CD4-positive, alpha-beta T cell (primary cell): ENCODE measurements at regions not wholly inside any gene's neighbourhood (a gene's known extent, or its start where the extent isn't known, plus 50 kb on each side); places are given as distances from the start of the nearest gene placed in this dataset.

Experiments
- ATAC-seq: fragments of 200-7000 bp; cut with Tn5 transposase; one replicate; pipeline ENCODE4 v1.10.0; 2022; ENCODE audit warnings: mild to moderate bottlenecking; ENCODE audit not compliant: poor library complexity
- CTCF ChIA-PET: fragments of 350-600 bp; sonication (Branson Sonifier 250); formaldehyde crosslinking; loops from one replicate; lab custom pipeline; 2021; ENCODE audit warnings: antibody characterized with exemption, inconsistent platforms; lab: Charles Lee
- POLR2A ChIA-PET: fragments of 350-600 bp; sonication (Branson Sonifier 250); formaldehyde crosslinking; loops from one replicate; lab custom pipeline; 2021; ENCODE audit warnings: antibody characterized with exemption, inconsistent platforms; lab: Charles Lee
- DNase-seq, 14 experiments: peaks; one replicate each; pipeline ENCODE4 v3.0.0-alpha.2; 2013 to 2020; ENCODE audit warnings: mixed read lengths in 2 of 14
- H3K27ac ChIP-seq, 2 donors: one replicate each; pipeline versions ENCODE4 v1.5.1 to v1.7.0; 2013; ENCODE audit warnings: low read length in 2 of 2, low read depth in 1 of 2, mild to moderate bottlenecking in 1 of 2
- H3K27me3 ChIP-seq, 2 experiments: 1 replicate in 1 of 2; 2 replicates in 1 of 2; pipeline versions ENCODE4 v1.6.1 to v1.7.0; 2013; ENCODE audit warnings: low read length in 2 of 2, control low read depth in 1 of 2, mild to moderate bottlenecking in 1 of 2, moderate library complexity in 1 of 2; ENCODE audit not compliant: insufficient read depth in 2 of 2, control insufficient read depth in 1 of 2
- H3K36me3 ChIP-seq: one replicate; pipeline ENCODE4 v1.6.1; 2013; ENCODE audit warnings: low read length, control low read depth; ENCODE audit not compliant: insufficient read depth
- H3K4me1 ChIP-seq: one replicate; pipeline ENCODE4 v1.6.1; 2013; ENCODE audit warnings: low read length, control low read depth; ENCODE audit not compliant: insufficient read depth
- H3K4me3 ChIP-seq: one replicate; pipeline ENCODE4 v1.5.1; 2013; ENCODE audit warnings: mild to moderate bottlenecking, low read length, moderate library complexity
- H3K9me3 ChIP-seq, 2 experiments: 1 replicate in 1 of 2; 2 replicates in 1 of 2; pipeline versions ENCODE4 v1.6.1 to v1.7.0; 2013; ENCODE audit warnings: low read length in 2 of 2, mild to moderate bottlenecking in 2 of 2, control low read depth in 1 of 2, moderate library complexity in 1 of 2; ENCODE audit not compliant: control insufficient read depth in 1 of 2, insufficient read depth in 1 of 2
- H3K27ac Mint-ChIP-seq: one replicate; pipeline ENCODE4 v1.8.0; 2020; ENCODE audit warnings: mixed read lengths
- H3K27me3 Mint-ChIP-seq: one replicate; pipeline ENCODE4 v1.8.0; 2021; ENCODE audit warnings: mixed read lengths
- H3K36me3 Mint-ChIP-seq: one replicate; pipeline ENCODE4 v1.8.0; 2021; ENCODE audit warnings: low read depth, mixed read lengths
- H3K4me1 Mint-ChIP-seq: one replicate; pipeline ENCODE4 v1.8.0; 2021; ENCODE audit warnings: low read depth, mixed read lengths
- H3K4me3 Mint-ChIP-seq: one replicate; pipeline ENCODE4 v1.8.0; 2020; ENCODE audit warnings: mild to moderate bottlenecking, mixed read lengths
- H3K9me3 Mint-ChIP-seq: one replicate; pipeline ENCODE4 v1.8.0; 2020; ENCODE audit warnings: mixed read lengths
- CTCF ChIP-seq: fragments of 200-600 bp; IDR thresholded peaks from one replicate; pipeline ENCODE4 v1.8.0; 2022; ENCODE audit warnings: antibody characterized with exemption, mild to moderate bottlenecking
- intact Hi-C, 2 experiments: fragments of 100-400 bp; cut with DNase I in 1 of 2; cut with micrococcal nuclease in 1 of 2; formaldehyde crosslinking; loops; one replicate each; pipeline versions ENCODE4 v1.15.1 to v1.9.0; 2023 to 2025; cut with DNase I, micrococcal nuclease

GRCh38 chr6:44043479-44044153 lies 83.6 kb downstream of the MRPL14 start:
- H3K36me3 Mint-ChIP-seq: no peaks in the 10 kb centered on the region
- H3K27me3 Mint-ChIP-seq: no peaks in the 10 kb centered on the region
- POLR2A ChIA-PET: no interaction called here
- no peaks in the 10 kb centered on the region for H3K4me1 Mint-ChIP-seq
- no peaks in the 10 kb centered on the region for H3K9me3 Mint-ChIP-seq
- Histone ChIP-seq H3K36me3 (no peaks in the 10 kb centered on the region), H3K4me3 (no peak overlapping the region), H3K9me3 (no peaks in the 10 kb centered on the region), H3K27me3 (no peaks in the 10 kb centered on the region), H3K4me1 (no peaks in the 10 kb centered on the region), H3K27ac (no peak overlapping the region)
- DNase-seq (no peak), ATAC-seq (no peak)
- intact Hi-C loops: no loop called here
- no peak overlapping the region for H3K4me3 Mint-ChIP-seq
- TF ChIP-seq CTCF: no peak
- CTCF ChIA-PET: no interaction called here
- H3K27ac Mint-ChIP-seq: no peak overlapping the region

- H3K27ac ChIP-seq: no peak overlapping the region
- intact Hi-C loops: no loop called here
- H3K27ac Mint-ChIP-seq: no peak overlapping the region
- ChIA-PET POLR2A (no interaction called here), CTCF (no interaction called here)
- ATAC-seq (no peak), DNase-seq (no peak)
- no peaks in the 10 kb centered on the region for H3K27me3 Mint-ChIP-seq
- H3K9me3 ChIP-seq: no peaks in the 10 kb centered on the region
- no peaks in the 10 kb centered on the region for H3K4me1 Mint-ChIP-seq
- H3K27me3 ChIP-seq: no peaks in the 10 kb centered on the region
- H3K36me3 Mint-ChIP-seq: no peaks in the 10 kb centered on the region
- no peaks in the 10 kb centered on the region for H3K36me3 ChIP-seq
- no peaks in the 10 kb centered on the region for H3K9me3 Mint-ChIP-seq
- no peak for TF ChIP-seq CTCF
- H3K4me1 ChIP-seq: no peaks in the 10 kb centered on the region
- no peak overlapping the region for H3K4me3 Mint-ChIP-seq
- H3K4me3 ChIP-seq: no peak overlapping the region
Observed at GRCh38 chr6:44042989-44043478, 84.2 kb downstream of the MRPL14 start.

- no peak overlapping the region for H3K27ac Mint-ChIP-seq
- H3K4me3 Mint-ChIP-seq: no peak overlapping the region
- H3K4me1 Mint-ChIP-seq: no peaks in the 10 kb centered on the region
- Histone ChIP-seq H3K4me3 (no peak overlapping the region), H3K27ac (no peak overlapping the region), H3K36me3 (no peaks in the 10 kb centered on the region), H3K27me3 (no peaks in the 10 kb centered on the region), H3K4me1 (no peaks in the 10 kb centered on the region), H3K9me3 (no peaks in the 10 kb centered on the region)
- intact Hi-C loops: no loop called here
- TF ChIP-seq CTCF: no peak
- ATAC-seq (no peak), DNase-seq (no peak)
- no peaks in the 10 kb centered on the region for H3K27me3 Mint-ChIP-seq
- H3K9me3 Mint-ChIP-seq: no peaks in the 10 kb centered on the region
- POLR2A ChIA-PET: no interaction called here
- H3K36me3 Mint-ChIP-seq: no peaks in the 10 kb centered on the region
- CTCF ChIA-PET: no interaction called here
Observed at GRCh38 chr6:44042261-44042988, 84.8 kb downstream of the MRPL14 start.
